GM18508 (cell line): ENCODE measurements at regions not wholly inside any gene's neighbourhood (a gene's known extent, or its start where the extent isn't known, plus 50 kb on each side); places are given as distances from the start of the nearest gene placed in this dataset.

Source experiments
- ATAC-seq: cut with Tn5 transposase; IDR thresholded peaks from one replicate; pipeline ENCODE4 v1.9.1; 2021; ENCODE audit warnings: moderate number of reproducible peaks; ENCODE audit not compliant: insufficient read depth, unreplicated experiment

DNA sequence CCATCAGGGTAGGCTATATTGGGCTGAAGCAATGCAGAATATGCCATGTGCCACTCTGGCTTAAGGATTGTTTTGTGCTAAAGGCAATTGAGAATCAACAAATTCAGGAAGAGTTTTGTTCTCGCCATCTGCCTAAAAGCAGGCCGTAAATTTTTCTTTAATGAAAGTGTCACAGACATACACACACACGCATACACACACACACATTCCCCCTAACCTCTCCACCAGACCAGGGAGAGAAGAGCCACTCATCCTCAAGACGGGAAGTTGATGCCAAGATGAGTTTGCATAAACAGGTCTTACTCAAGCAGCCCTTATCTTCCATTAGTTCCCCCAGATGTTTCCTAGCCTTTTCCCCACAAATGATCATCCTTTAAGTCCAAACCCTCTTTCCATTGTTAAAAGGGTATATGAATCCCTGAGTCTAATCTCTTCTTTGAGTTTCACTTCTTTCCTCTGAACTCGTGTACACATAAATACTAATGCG lies 59.6 kb upstream of the TRIM24 start:
- no peak for ATAC-seq

DNA sequence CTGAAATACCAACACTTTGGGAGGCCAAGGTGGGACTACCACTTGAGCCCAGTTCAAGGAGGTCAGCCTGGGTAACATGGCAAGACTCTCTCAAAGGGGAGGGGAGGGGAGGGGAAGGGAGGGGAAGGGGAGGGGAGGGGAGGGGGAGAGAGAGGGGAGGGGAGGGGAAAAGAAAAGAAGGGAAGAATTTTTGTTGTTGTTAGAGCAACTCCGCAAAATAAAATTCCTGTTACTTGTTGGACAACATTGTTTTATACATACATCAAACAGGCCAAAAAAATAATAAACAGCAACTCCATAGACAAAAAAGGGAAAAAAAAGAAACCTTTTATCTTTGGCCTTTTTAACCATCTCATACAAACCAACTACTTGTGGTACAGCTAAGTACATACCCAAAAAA lies 57.3 kb upstream of the TRIM24 start:
- ATAC-seq, result no peak

DNA sequence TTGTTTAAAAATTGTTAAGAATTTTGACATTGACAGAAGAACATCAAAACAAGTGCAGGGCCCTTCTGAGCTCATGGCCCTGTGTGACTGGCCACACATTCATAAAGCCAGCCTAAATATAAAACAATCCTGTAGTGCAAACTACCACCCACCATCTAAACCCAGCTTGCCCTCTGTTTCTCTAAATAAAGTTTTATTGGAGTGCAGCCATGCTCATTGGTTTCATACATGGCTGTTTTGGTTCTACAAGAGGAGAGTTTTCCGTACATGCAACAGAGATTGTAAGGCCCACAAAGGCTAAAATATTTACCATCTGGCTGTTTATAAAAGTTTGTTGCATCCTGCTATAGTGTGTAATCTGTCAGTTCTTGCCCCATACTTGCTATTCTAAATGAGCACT lies 54.6 kb upstream of the TRIM24 start:
- no peak for ATAC-seq

GRCh38 chr7:138407792-138408191 lies 52.3 kb upstream of the TRIM24 start:
- no peak for ATAC-seq
